ENCODE measurements at regions not wholly inside any gene's neighbourhood (a gene's known extent, or its start where the extent isn't known, plus 50 kb on each side); places are given as distances from the start of the nearest gene placed in this dataset.

DNA sequence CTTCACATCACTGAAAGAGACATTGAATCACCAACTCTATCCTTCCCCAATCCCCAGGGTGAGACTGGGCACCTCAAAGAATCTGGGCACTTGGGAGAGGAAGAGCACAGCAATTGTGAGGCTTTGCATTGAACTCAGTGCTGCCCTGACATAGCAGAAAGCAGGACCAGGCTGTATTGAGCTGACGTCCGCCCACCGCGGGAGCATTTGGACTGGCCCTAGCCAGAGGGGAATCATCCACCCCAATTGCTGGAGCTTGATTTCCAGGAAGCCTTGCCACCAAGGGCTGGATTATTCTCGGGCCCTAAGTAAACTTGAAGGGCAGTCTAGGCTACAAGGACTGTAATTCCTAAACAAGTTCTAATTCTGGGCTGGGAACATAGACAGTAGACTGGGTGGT is 416.3 kb upstream of the PHF14 start:
- ATAC-seq (no peak), DNase-seq (no peak)
- no peaks in the 10 kb centered on the region for H3K27me3 ChIP-seq (ENCODE audit: low read depth)
- no peak overlapping the region for H3K4me3 ChIP-seq
- intact Hi-C loops (cut with DNase I): no loop called here
- TF ChIP-seq CTCF (IDR thresholded peaks at IDR 0.05): no peak
- no peaks in the 10 kb centered on the region for H3K4me1 ChIP-seq
- no peaks in the 10 kb centered on the region for H3K36me3 ChIP-seq
- H3K27ac ChIP-seq: no peak overlapping the region
- H3K9me3 ChIP-seq: no peaks in the 10 kb centered on the region

GRCh38 chr7:10560497-10560896 is 413.2 kb upstream of the PHF14 start:
- no peak for TF ChIP-seq CTCF (IDR thresholded peaks at IDR 0.05)
- no peaks in the 10 kb centered on the region for H3K4me1 ChIP-seq
- DNase-seq (no peak), ATAC-seq (no peak)
- intact Hi-C loops (cut with DNase I): no loop called here
- H3K27me3 ChIP-seq (ENCODE audit: low read depth): no peaks in the 10 kb centered on the region
- H3K4me3 ChIP-seq: no peak overlapping the region
- H3K9me3 ChIP-seq: no peaks in the 10 kb centered on the region
- H3K36me3 ChIP-seq: no peaks in the 10 kb centered on the region
- no peak overlapping the region for H3K27ac ChIP-seq

DNA sequence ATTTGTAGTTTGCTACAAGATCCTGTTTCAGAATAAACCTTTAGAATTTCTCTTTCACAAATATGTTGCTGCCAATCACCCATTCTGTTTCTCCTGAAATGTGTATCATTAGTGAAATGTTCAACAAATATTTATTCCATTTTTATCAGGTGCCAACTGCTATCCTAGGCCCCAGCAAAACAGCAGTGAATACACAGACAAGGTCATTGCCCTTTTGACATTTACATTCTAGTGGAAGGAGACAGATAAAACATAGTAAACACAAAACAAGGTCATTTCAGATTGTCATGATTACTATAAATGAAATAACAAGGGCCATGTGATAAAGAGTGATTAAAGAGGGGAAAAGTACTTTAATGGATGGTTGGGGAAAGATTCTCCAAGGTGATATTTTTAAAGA is 404.8 kb upstream of the PHF14 start:
- Histone ChIP-seq H3K36me3 (no peaks in the 10 kb centered on the region), H3K9me3 (no peaks in the 10 kb centered on the region), H3K27me3 (ENCODE audit: low read depth) (no peaks in the 10 kb centered on the region), H3K4me1 (no peaks in the 10 kb centered on the region), H3K4me3 (no peak overlapping the region), H3K27ac (no peak overlapping the region)
- TF ChIP-seq CTCF (IDR thresholded peaks at IDR 0.05): no peak
- DNase-seq: no peak
- intact Hi-C loops (cut with DNase I): no loop called here
- ATAC-seq: no peak

GRCh38 chr7:10571759-10572158 is 401.9 kb upstream of the PHF14 start:
- Histone ChIP-seq H3K27me3 (ENCODE audit: low read depth) (no peaks in the 10 kb centered on the region), H3K4me1 (no peaks in the 10 kb centered on the region), H3K36me3 (no peaks in the 10 kb centered on the region), H3K4me3 (no peak overlapping the region), H3K9me3 (no peaks in the 10 kb centered on the region), H3K27ac (no peak overlapping the region)
- ATAC-seq: no peak
- DNase-seq: no peak
- intact Hi-C loops (cut with DNase I): no loop called here
- no peak for TF ChIP-seq CTCF (IDR thresholded peaks at IDR 0.05)

DNA sequence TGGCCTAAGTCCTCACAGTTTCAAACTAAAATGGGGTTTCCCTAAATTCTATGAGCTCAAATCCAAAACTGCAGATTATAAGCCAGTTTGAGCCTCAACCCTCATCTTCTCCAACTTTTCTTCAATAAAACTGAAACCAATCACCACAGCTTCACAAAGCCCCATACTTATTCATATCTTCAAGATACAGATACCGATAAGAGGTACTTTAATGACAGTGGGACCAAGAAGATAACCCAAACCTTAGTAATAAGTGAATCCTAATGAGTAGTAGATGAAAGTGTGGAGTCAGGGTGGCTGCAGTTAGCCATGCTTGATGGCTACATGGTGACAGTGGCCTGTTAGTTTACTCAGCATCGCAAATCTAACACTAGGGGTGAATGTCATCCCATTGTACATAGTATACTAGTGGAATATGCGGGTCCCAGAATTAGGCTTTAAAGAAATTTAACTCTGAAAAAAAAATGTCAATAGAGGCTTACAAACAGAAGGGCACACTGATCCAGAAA is 395.8 kb upstream of the PHF14 start:
- ATAC-seq (no peak), DNase-seq (no peak)
- intact Hi-C loops (cut with DNase I): no loop called here
- TF ChIP-seq CTCF (IDR thresholded peaks at IDR 0.05): no peak
- no peak overlapping the region for H3K27ac ChIP-seq
- H3K4me1 ChIP-seq: no peaks in the 10 kb centered on the region
- no peaks in the 10 kb centered on the region for H3K27me3 ChIP-seq (ENCODE audit: low read depth)
- H3K9me3 ChIP-seq: no peaks in the 10 kb centered on the region
- no peaks in the 10 kb centered on the region for H3K36me3 ChIP-seq
- no peak overlapping the region for H3K4me3 ChIP-seq

- H3K36me3 ChIP-seq: no peaks in the 10 kb centered on the region
- no peak for TF ChIP-seq CTCF (IDR thresholded peaks at IDR 0.05)
- intact Hi-C loops (cut with DNase I): no loop called here
- DNase-seq: no peak
- H3K4me3 ChIP-seq: no peak overlapping the region
- no peaks in the 10 kb centered on the region for H3K9me3 ChIP-seq
- H3K27me3 ChIP-seq (ENCODE audit: low read depth): no peaks in the 10 kb centered on the region
- no peaks in the 10 kb centered on the region for H3K4me1 ChIP-seq
- no peak for ATAC-seq
- H3K27ac ChIP-seq: no peak overlapping the region
Measured at GRCh38 chr7:10579561-10579960, 394.1 kb upstream of the PHF14 start.

All from lower lobe of right lung (tissue), 2 donors.